Motor neuron (in vitro differentiated cells): ENCODE measurements at regions not wholly inside any gene's neighbourhood (a gene's known extent, or its start where the extent isn't known, plus 50 kb on each side); places are given as distances from the start of the nearest gene placed in this dataset.
"Not testable (repeated sequence)": the region's sequence is repeated elsewhere in the genome, so short reads cannot be mapped to it uniquely, and the experiment has no call there.

ENCODE experiments used
- ATAC-seq, 8 experiments: fragments of 200-7000 bp; cut with Tn5 transposase; replicated peaks in 6 of 8; 2 replicates each; pipeline ENCODE4 v1.8.0; 2021; ENCODE audit warnings: mild to moderate bottlenecking in 8 of 8, moderate library complexity in 8 of 8
- H3K27ac ChIP-seq, 2 donors: fragments of 250-450 bp; sonication (Bioruptor Pico); 2 replicates each; pipeline ENCODE4 v1.9.0; 2021; ENCODE audit warnings: antibody characterized with exemption in 2 of 2, mild to moderate bottlenecking in 2 of 2, moderate library complexity in 1 of 2
- H3K4me1 ChIP-seq, 2 donors: fragments of 250-450 bp; sonication (Bioruptor Pico); replicated peaks in 1 of 2; 2 replicates each; pipeline ENCODE4 v1.6.1; 2021; ENCODE audit warnings: antibody characterized with exemption in 2 of 2, mild to moderate bottlenecking in 2 of 2, moderate library complexity in 1 of 2
- H3K4me3 ChIP-seq, 5 donors: fragments of 250-450 bp; sonication (Bioruptor Pico); 2 replicates each; pipeline ENCODE4 v1.9.0; 2021; ENCODE audit warnings: antibody characterized with exemption in 5 of 5, mild to moderate bottlenecking in 5 of 5, moderate library complexity in 4 of 5
- WGBS, 10 experiments: fragments of 450-650 bp; shearing (Covaris generic); methylation state at CpG; one replicate each; pipeline ENCODE4 v1.0.0; 2022; 5-methylcytosine and 5-hydroxymethylcytosine counted together
- in situ Hi-C, 9 experiments: fragments of 400-800 bp; cut with MboI; loops; one replicate each; pipeline ENCODE4 v1.15.0; 2021; ENCODE audit warnings: low sequenced_read_pairs in 9 of 9, low pct_unique_long_range_greater_than_20kb in 2 of 9; ENCODE audit not compliant: unreplicated experiment in 9 of 9

GRCh38 chr10:36416513-36416912 is 708.9 kb upstream of the ANKRD30A start:
- Histone ChIP-seq H3K4me1 (no peaks in the 10 kb centered on the region), H3K27ac (no peak overlapping the region), H3K4me3 (no peak overlapping the region)
- in situ Hi-C loops = no loop called here
- 0 to 71% (median 46%) methylated on average over 1 of the region's 1 CpG; no CpG with 5 or more reads in 6 of the 10 experiments for WGBS, 10 experiments
- no peak for ATAC-seq

DNA sequence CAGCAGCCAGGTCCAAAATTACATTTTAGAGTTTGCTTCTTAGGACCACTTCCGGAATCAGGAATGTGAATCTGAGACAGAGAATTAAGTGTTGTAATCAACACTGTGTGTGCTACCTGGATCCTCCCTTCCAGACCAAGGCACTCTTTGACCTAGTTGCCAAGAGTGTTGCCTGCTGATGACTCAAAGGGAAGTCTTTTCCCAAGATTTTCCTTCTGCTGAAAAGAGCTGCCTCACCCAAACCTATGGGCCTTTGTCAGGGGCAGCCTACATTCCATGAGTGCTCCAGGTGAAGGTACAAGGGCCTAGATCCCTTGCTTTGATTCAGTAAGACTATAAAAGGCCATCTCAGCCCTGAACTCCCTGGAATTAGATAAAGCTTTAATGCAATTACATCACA is 712.5 kb upstream of the ANKRD30A start:
- WGBS, 10 experiments = 83 to 100% (median 100%) methylated on average over 1 of the region's 1 CpG; no CpG with 5 or more reads in 5 of the 10 experiments
- ATAC-seq = no peak
- in situ Hi-C loops = no loop called here
- Histone ChIP-seq H3K4me1 (no peaks in the 10 kb centered on the region), H3K4me3 (no peak overlapping the region), H3K27ac (no peak overlapping the region)

DNA sequence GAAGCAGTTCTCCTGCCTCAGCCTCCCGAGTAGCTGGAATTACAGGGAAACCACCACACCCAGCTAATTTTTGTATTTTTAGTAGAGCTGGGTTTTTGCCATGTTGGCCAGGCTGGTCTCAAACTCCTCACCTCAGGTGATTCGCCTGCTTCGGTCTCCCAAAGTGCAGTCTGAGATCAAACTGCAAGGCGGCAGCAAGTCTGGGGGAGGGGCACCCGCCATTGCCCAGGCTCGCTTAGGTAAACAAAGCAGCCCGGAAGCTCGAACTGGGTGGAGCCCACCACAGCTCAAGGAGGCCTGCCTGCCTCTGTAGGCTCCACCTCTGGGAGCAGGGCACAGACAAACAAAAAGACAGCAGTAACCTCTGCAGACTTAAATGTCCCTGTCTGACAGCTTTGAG is 725.2 kb upstream of the ANKRD30A start:
- H3K4me3 ChIP-seq, H3K27ac ChIP-seq, ATAC-seq, H3K4me1 ChIP-seq, in situ Hi-C loops: not testable (repeated sequence)
- 40 to 100% (median 93%) methylated on average over 1 to 3 of the region's 8 CpGs; no CpG with 5 or more reads in 7 of the 10 experiments for WGBS, 10 experiments

GRCh38 chr10:36393801-36394200 is 731.6 kb upstream of the ANKRD30A start:
- Histone ChIP-seq H3K4me1 (no peaks in the 10 kb centered on the region), H3K4me3 (no peak overlapping the region), H3K27ac (no peak overlapping the region)
- peak in 1 of 8 experiments; percentile 34 for ATAC-seq
- in situ Hi-C loops = no loop called here
- WGBS, 10 experiments = 50 to 100% (median 88%) methylated on average over 1 to 3 of the region's 3 CpGs

- Histone ChIP-seq H3K27ac (no peak overlapping the region), H3K4me3 (no peak overlapping the region), H3K4me1 (no peaks in the 10 kb centered on the region)
- ATAC-seq = peak in 1 of 8 experiments; percentile 21
- in situ Hi-C loops = no loop called here
- WGBS, 10 experiments = 4 to 94% (median 49%) methylated on average over 3 to 4 of the region's 4 CpGs; no CpG with 5 or more reads in 1 of the 10 experiments
These were observed 734.0 kb upstream of the ANKRD30A start for GRCh38 chr10:36391405-36391804.

- WGBS, 10 experiments = 14 to 90% (median 50%) methylated on average over 1 of the region's 1 CpG; no CpG with 5 or more reads in 3 of the 10 experiments
- H3K4me3 ChIP-seq = no peak overlapping the region
- no peaks in the 10 kb centered on the region for H3K4me1 ChIP-seq
- no peak for ATAC-seq
- H3K27ac ChIP-seq = no peak overlapping the region
- in situ Hi-C loops = no loop called here
These were observed 735.2 kb upstream of the ANKRD30A start for GRCh38 chr10:36390221-36390620.

- no peak overlapping the region for H3K27ac ChIP-seq
- no peaks in the 10 kb centered on the region for H3K4me1 ChIP-seq
- WGBS, 10 experiments = 62 to 100% (median 96%) methylated on average over 1 to 3 of the region's 3 CpGs; no CpG with 5 or more reads in 1 of the 10 experiments
- peak in 1 of 8 experiments; percentile 54 for ATAC-seq
- no peak overlapping the region for H3K4me3 ChIP-seq
- in situ Hi-C loops = no loop called here
These were observed 737.2 kb upstream of the ANKRD30A start for GRCh38 chr10:36388166-36388565.

DNA sequence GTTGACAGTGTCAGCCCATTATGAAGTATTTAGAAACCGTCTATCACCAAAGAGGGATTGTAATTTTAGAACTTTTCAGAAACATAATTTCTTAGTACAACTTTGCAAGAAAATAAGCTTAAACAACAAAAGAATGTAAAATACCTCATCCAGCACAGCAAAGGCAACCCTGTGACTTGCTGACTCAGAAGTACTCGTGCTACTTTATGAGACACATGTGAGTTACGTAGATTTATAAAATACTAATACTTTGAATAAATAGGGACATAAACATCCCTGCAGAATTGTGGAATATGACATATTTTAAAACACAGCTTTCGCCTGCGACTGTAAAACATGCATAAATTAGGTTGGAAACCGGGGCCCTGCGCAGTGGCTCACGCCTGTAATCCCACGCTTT is 739.7 kb upstream of the ANKRD30A start:
- Histone ChIP-seq H3K27ac (no peak overlapping the region), H3K4me3 (no peak overlapping the region), H3K4me1 (no peaks in the 10 kb centered on the region)
- no peak for ATAC-seq
- WGBS, 10 experiments = 80 to 100% (median 94%) methylated on average over 1 to 8 of the region's 9 CpGs; no CpG with 5 or more reads in 2 of the 10 experiments
- in situ Hi-C loops = no loop called here

DNA sequence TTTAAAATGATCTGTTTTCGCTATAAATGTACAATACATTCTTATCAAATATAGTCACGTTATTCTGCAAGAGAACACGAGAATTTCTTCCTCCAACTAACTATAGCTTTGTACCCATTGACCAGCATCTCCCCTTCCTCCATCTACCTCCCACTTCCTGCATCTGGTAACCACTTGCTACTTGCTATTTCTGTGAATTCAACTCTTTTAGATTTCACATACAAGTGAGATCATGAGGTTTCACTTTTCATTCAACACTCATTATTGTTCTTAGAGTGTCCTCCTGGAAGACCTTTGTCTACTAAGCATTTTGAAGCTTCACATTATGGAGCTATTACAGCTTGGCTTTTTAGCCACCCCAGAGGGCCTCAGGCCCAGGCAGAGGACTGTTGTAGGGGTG is 741.3 kb upstream of the FZD8 start:
- no peak for ATAC-seq
- Histone ChIP-seq H3K4me1 (no peaks in the 10 kb centered on the region), H3K4me3 (no peak overlapping the region), H3K27ac (no peak overlapping the region)
- 63 to 100% (median 92%) methylated on average over 1 to 3 of the region's 3 CpGs; no CpG with 5 or more reads in 1 of the 10 experiments for WGBS, 10 experiments
- in situ Hi-C loops = no loop called here

- no peak for ATAC-seq
- no peaks in the 10 kb centered on the region for H3K4me1 ChIP-seq
- no peak overlapping the region for H3K4me3 ChIP-seq
- no peak overlapping the region for H3K27ac ChIP-seq
- in situ Hi-C loops = no loop called here
- WGBS, 10 experiments = 0 to 67% (median 17%) methylated on average over 1 of the region's 1 CpG; no CpG with 5 or more reads in 4 of the 10 experiments
These were observed 739.7 kb upstream of the FZD8 start for GRCh38 chr10:36381748-36382147.

DNA sequence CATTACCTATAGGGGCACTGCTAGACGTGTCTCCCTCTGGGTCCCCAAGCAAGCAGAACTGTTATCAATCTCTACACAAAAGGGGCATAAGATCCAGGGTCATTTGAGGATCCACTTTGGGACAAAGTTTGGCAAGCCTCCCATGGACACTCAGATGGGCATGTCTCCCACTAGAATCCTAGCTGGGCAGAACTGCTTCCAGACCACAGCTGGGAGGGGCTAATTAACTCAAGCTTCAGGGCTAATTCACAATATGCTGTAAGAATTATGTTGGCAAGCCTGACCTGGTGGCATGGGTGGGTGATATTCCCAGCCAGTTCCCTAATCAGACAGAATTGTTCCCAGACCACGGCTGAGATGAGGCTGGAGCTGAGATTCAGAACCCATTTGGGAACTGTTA is 738.4 kb upstream of the FZD8 start:
- Histone ChIP-seq H3K4me1 (no peaks in the 10 kb centered on the region), H3K4me3 (no peak overlapping the region), H3K27ac (no peak overlapping the region)
- ATAC-seq = no peak
- 43 to 83% (median 60%) methylated on average over 1 of the region's 2 CpGs; no CpG with 5 or more reads in 4 of the 10 experiments for WGBS, 10 experiments
- in situ Hi-C loops = no loop called here

DNA sequence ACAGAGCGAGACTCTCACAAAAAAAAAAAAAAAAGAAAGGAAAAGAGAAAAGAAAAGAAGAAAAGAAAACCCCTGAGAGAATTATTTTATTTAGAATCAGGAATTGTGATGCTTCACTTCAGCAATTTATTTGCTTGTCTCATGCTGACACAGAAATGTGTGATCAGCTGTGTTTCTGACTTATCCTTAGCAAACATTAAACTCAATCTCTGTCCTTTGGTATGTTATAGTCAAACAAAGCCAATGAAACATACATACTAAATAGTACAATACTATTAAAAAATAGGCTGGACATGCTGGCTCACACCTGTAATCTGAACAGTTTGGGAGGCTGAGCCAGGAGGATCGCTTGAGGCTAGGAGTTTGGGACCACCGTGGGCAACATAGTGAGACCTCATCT is 733.0 kb upstream of the FZD8 start:
- H3K4me1 ChIP-seq = no peaks in the 10 kb centered on the region
- no peak overlapping the region for H3K4me3 ChIP-seq
- 40 to 100% (median 89%) methylated on average over 2 to 3 of the region's 3 CpGs; no CpG with 5 or more reads in 2 of the 10 experiments for WGBS, 10 experiments
- H3K27ac ChIP-seq = no peak overlapping the region
- ATAC-seq = no peak
- in situ Hi-C loops = no loop called here

DNA sequence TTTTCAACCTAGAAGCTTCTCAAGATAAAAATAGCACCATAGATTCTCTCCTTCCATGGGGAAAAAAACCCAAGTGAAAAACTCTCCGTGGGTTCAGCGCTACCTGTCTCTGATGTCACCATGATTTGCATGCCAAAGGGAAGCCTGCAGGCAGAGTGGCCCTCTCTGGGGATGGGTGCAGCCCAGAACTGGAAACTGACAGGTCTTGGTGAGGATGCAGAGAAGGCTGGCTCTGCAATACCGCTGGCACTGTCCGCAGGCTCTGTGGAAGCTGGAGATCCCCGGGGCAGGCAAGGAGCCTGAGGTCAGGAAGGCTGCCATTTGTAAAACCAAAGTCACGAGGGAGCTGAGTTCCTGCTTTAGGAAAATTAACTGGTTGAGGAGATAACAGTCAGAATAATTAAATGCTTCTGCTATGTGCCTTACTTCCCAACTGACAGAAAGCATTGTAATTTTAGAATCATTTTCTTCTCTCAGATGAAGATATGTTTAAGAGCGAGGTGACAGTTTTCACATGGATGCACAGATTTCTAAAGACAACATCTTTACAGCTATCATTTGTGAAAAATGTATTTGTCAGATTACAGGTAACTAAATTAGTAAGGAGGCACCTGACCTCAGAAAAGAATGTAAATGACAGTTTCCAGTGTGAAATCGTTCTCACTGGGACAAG is 731.5 kb upstream of the FZD8 start:
- H3K27ac ChIP-seq = no peak overlapping the region
- H3K4me1 ChIP-seq = no peaks in the 10 kb centered on the region
- in situ Hi-C loops = no loop called here
- H3K4me3 ChIP-seq = no peak overlapping the region
- ATAC-seq = peak in 1 of 8 experiments; percentile 27
- WGBS, 10 experiments = 63 to 96% (median 75%) methylated on average over 4 to 7 of the region's 8 CpGs; no CpG with 5 or more reads in 1 of the 10 experiments

DNA sequence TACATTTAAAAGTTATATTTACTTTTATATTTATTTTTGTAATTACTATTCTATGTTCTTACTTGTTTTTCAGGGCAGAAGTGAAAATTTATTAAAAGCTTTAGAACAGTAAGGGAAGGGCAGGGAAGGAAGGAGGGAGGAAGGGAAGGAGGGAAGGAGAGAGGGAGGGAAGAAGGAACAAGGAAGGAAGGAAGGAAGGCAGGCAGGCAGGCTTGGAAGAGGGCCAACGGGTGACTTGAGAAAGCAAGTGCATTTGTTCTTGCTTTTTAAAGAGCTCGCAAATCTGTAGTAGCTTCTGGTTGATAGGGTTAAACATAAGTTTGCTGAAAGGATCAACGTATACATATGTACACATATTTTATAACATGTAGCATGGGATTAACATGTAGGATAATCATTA is 725.3 kb upstream of the FZD8 start:
- ATAC-seq = no peak
- in situ Hi-C loops = no loop called here
- Histone ChIP-seq H3K4me1 (no peaks in the 10 kb centered on the region), H3K27ac (no peak overlapping the region), H3K4me3 (no peak overlapping the region)
- 56 to 93% (median 73%) methylated on average over 2 to 3 of the region's 3 CpGs for WGBS, 10 experiments
